NCI-H128 (cell line): ENCODE measurements at regions not wholly inside any gene's neighbourhood (a gene's known extent, or its start where the extent isn't known, plus 50 kb on each side); places are given as distances from the start of the nearest gene placed in this dataset.
"Not testable (repeated sequence)": the region's sequence is repeated elsewhere in the genome, so short reads cannot be mapped to it uniquely, and the experiment has no call there.

Experiments
- DNase-seq: peaks from one replicate; lab custom pipeline; 2025; ENCODE audit not compliant: unreplicated experiment; lab: John Stamatoyannopoulos, UW

DNA sequence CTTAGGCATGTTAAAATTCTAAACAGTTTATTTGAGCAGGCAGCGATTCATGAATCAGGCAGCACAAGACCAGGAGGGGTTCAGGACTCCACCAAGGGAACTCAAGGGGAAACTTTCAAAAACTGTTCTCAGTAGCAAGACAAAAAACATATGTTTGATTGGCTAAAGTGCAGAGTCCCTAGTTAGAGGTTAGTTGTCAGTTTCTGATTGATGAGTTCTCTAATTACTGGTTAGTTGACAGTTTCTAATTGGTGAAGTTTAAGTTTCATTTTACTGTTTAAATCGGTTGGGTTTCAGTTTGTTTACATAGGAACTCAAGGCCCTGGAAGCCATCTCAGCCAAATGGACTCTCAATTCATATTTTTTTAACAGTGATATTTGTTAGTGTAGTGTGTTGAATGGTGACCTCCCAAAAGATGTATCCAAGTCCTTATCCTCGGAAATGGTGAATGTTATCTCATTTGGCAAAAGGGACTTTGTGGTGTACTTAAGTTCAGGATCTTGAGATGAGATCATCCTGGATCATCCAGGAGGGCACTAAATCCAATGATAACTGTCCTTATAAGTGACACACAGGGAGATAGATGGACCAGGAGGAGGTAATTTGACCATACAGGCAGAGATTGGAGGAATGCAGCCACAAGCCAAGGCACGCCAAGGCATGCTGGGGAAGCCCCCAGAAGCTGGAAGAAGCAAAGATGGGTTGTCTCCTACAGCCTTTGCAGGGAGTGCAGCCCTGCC lies 219.2 kb upstream of the RAI14 start:
- DNase-seq = no peak

DNA sequence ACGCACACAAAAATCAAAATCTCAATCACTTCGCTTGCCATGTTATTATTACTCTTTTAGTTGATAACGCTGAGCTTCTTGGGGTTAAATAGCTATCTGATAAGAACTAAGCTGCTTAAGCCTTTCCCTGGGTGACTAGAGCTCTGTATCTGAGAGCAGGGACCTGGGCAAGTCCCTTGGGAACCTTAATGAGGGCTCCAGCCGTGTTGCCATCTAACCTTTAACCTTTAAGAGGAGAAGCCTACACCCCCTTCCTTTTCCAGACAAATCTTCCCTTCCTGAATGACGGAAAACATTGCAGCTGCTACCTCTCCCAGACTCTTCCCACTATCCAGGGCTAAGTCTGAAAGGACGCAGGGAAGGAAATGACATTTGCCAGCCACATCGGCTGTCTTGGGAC lies 216.5 kb upstream of the RAI14 start:
- DNase-seq = no peak

DNA sequence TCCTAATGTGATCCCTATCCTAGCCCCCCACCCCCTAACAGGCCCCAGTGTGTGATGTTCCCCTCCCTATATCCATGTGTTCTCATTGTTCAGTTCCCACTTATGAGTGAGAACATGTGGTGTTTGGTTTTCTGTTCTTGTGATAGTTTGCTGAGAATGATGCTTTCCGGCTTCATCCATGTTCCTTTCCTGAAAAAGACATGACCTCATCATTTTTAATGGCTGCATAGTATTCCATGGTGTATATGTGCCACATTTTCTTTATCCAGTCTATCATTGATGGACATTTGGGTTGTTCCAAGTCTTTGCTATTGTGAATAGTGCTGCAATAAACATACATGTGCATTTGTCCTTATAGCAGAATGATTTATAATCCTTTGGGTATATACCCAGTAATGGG lies 214.4 kb upstream of the RAI14 start:
- not testable (repeated sequence) for DNase-seq

DNA sequence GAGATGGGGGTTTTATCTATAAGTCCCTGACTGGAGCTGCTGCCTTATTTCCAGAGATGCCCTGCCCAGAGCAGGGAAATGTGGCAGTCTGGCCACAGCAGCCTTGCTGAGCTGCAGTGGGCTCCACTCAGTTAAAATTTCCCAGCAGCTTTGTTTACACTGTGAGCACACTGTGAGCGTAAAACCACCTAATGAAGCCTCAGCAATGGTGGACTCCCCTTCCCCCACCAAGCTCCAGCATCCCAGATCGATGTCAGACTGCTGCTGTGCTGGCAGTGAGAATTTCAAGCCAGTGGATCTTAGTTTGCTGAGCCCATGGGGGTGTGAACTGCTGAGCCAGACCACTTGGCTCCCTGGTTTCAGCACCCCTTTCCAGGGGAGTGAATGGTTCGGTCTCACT lies 208.7 kb upstream of the RAI14 start:
- no peak for DNase-seq

DNA sequence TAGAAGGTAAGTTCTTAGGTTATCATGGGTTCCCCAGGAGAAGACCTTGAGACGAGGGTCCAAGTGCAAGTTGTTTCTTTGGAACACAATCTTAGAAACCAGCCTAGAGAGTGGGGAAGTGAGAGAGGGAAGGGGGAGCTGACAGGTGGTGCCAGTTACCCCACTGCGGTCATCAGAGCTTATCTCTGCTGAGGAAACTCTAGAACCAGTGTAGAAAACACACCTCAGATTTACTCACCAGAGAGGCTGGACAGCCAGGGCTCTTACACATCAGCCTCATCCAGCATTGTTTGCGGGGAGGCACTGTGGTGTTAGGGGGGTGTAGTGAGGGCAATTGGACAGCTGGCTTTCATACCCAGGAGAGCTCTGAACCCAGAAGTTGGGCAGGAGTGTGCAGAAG lies 206.5 kb upstream of the RAI14 start:
- no peak for DNase-seq

DNA sequence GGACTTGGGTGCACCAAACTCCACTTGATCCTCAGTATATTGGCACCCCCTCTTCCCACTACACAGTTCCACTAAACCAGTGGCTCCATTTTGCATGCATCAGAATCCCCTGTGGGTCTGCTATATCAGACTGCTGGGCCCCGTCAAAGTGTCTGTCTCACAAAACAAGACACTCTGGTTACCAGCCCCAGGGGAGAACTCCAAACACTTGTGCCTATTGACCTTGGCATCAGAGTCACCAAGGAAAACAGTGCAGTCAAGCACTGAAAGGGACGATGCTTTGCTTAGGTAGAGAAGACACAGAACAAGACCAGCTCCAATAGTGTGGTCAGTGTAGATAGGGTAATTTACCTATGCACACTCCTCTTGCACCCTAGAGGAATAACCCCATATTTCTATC lies 205.8 kb upstream of the RAI14 start:
- DNase-seq = no peak

DNA sequence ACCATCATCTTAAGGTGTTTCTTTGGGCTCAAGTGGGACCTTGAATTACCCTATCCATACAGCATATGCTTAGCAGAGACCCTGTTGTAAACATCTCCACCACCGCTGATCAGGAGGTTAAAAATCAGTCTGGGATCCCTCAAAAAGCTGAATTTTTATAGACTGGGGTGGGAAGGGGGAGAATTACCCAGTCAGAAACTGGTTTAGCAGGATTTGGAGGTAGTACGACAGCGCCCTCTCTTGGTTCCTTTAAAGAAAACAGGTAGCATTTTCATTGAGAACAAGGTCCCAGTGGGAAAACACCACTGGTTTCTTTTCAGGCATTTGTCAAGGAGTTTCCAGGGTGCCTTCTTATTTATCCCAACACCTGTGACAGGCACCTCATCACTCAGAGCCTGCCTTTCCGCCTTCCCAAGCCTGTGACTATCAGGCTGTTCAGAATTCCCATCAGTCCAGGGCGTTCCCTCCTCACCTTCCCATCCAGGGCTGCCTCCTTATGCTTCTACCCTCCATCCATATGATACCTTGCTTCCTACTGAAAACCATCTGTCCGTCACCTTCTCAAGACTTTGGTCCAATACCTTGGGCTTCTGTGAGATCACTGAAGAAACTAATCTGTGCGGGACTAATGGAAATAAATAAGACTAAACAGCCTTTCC lies 203.8 kb upstream of the RAI14 start:
- no peak for DNase-seq

DNA sequence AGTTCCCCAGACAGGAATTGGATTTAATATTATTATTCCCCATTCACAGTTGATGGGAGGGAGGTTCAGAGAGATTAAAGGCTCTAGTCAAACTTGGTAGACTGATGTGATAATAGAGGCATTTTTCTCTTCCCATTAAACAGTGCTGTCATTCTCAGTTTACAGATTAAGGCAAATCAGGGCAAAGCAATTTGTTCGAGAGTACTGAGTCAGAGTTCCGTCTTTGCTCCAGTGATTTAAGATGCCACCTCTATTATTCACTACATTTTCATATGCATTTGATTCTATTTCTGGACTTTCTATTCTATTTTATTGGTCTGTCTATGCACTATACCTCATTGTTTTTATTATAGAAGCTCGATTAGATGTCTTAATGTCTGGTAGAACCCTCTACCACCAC lies 201.0 kb upstream of the RAI14 start:
- DNase-seq = no peak

DNA sequence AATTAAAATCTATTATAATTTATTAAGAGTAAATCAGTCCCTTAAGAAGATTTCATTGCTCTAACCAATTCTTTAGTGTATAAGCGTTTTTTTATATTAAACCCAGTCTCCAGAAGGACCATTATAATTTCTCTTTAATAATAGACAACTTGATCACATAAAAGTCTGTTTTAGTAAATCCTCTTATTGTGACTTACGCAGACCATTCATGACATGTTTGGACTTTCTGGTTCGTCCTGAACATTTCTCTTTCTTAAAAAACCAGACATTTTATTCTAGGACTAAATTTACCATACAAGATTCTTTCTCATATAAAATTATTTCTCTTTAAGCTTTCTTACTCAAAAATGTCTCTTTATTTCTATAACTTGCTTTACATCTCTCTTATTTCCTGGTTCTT lies 196.2 kb upstream of the RAI14 start:
- DNase-seq = no peak

DNA sequence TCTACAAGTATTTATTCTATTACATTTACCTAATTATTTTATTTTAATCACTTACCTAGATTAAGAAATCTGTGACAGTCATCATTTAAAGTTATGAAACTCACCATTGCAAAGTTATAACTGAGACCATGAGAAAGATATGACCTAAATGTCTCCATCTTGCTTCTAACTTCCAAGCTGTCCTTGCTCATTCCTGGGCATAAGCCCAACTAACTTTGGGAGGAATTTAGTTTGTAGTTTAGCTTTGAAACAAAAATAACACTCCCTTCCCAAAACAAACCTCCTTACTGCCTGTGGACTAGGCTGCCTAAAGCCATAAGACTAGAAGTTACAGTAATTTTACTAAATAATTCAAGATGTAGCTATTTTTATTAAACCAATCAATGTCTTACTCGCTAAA lies 195.6 kb upstream of the RAI14 start:
- DNase-seq = no peak

DNA sequence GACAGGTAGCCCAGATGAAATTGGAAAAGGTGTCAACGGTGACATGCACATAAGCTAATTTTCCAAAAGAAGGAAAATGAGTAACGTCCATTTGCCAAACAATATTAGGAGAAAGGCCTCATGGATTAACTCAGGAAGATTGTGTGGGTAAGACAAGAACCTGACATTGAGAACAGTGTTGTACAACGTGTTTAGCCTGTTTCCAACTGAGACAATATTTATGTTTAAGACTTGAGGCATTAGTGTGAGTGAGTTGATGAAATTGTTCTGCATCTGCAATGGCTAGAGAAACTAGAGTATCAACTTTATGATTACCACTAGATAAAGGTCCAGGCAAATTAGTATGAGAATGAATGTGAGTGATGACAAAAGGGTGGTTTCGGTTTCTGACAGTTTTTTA lies 191.3 kb upstream of the RAI14 start:
- DNase-seq = no peak

DNA sequence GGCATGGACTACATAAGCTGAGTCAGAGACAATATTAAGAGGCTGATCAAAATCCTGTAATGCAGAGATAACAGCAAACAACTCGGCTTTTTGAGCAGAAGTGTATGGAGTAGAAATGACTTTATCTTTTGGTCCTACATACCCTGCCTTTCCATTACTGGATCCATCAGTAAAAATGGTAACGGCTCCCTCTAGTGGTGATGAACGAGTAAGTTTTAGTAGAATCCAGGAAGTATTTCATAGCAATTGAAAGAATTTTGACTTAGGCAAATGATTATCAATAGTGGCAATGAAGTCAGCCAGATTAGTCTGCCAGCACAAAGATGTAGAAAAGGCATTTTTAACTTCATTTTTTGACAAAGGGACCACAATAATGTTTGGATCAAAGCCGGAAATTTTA lies 190.8 kb upstream of the RAI14 start:
- peak; percentile 61 for DNase-seq

DNA sequence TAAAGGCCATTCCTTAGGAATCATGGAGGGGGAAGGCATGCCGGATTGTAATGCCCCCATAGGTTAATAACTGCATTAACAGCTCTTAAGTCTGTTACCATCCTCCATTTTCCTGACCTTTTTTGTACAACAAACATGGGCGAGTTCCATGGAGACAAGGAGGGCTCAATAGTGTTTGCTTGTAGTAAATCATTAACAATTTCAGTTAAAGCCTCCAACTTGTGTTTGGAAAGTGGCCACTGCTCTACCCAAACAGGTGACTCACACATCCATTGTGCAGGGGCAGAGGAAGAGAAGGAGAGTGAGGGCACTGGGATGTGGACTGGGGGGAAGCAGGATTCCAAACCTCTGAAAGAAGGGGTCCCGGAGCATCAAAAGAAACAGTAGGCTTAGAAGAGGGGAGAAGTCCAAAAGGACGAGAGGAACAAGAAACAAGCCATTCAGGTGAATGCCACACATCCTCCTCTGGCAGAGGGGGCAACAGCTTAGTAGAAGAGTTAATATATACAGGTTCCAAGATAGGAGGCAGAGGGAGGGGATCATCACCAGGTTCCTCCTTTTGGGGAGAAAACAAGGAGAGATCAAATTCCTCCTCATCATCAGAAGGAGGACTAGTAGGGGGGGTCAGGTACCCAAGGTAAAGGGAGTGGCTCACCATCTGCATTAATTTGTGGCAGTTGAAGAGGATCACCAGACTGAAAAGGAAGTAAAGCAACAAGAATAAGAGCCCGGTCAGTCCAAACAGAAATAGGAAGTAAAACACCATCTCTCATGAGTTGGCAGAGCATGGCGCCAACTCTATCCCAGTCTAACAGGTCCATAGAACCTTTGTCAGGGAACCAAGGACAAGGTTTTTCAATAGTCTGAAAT lies 189.4 kb upstream of the RAI14 start:
- DNase-seq = not testable (repeated sequence)

DNA sequence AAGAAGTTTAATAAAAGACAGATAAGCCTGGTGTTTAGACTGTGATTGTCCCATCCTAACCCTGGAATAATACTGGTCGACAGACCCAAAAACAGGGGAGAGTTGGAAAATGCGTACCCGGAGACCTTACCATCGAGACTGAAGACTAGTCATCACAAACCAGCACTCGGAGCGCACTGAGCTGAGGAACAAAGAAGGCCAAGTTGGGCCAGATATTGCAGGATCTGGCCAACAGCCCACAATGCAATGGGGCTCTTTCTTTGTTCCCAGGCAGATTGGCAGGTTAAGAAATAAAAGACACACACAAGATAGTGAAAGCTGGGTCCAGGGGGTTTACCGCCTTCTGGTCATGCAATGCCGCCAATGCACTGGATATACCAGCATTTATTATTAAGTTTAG lies 188.7 kb upstream of the RAI14 start:
- DNase-seq = no peak

DNA sequence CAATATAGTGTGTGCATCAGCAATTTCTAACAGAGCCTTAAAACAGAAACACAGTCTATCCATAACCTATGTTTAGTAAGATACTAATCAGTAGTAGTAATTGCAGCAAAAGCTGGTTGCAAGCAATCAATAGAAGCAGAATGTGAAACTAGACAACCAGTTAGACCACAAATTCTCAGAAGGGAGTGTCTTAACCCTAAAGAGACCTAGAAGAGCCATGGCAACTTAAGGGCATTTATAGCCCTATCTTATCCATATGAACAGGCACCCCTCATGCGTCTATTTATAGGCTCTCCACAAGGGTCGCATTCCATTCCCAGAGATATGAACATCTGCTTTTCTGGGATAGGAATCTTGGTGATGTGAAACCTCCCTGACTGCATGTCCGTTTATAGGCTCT lies 188.1 kb upstream of the RAI14 start:
- DNase-seq = not testable (repeated sequence)

DNA sequence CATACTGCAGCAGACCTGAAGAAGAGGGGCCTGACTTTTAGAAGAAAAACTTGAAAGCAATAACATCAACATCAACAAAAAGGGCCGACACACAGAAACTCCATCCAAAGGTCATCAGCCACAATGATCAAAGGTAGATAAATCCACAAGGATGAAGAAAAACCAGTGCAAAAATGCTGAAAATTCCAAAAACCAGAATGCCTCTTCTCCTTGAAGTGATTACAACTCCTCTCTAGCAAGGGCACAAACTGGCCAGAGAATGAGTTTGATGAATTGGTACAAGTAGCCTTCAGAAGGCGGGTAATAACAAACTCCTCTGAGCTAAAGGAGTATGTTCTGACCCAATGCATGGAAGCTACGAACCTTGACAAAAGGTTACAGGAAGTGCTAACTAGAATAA lies 186.2 kb upstream of the RAI14 start:
- no peak for DNase-seq

DNA sequence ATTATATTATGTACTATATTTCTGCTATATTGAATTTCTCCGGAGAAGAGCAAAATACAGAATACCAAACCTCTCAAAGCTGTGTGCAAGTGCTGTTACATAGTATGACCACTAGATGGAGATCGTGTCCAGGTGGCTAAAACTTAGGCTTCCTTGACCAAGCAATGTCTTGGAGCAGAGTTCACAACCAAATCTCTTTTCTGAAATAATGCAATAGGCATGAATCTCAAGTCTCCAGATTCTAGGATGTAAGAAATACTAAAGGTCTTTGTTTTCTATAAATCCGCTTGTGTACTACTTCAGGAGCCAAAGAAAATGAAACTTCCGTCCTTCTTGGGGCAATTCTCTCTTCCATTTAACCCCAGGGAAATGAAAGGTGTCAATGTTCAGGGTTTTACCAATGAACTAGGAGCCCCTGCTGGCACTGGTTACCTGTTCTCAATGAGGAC lies 181.5 kb upstream of the RAI14 start:
- peak; percentile 27 for DNase-seq

DNA sequence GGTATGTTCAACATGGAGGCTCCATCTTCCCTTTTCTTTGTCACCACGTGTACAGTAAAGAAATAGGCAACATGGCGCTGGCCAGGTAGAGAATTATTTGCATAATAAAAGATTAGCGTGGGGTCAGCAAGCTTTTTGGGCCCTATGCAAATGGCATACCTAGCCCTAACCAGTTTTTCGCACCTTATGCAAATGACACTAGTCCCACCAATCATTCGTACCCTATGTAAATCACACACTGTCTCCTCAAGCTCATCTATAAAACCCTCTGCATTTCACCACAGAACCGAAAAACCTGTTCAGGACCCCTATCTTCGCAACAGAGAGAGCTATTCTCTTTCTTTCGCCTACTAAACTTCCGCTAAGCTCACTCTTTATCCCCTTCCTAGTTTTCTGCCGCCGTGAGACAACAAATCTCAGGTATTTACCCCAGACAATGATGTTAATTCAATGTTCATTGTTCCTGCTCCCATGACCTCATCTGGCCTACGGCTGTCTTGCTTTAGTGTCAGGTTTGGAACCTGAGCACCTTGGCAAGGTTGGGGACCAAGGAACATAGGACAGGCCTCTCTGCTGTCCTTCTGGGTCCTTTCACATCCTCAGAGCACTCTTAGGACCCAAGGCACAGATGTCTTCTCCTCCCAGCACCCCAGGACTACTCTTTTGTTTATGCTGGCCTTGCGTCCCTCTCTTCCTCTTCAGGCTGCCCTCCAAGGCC lies 180.7 kb upstream of the RAI14 start:
- DNase-seq = no peak

DNA sequence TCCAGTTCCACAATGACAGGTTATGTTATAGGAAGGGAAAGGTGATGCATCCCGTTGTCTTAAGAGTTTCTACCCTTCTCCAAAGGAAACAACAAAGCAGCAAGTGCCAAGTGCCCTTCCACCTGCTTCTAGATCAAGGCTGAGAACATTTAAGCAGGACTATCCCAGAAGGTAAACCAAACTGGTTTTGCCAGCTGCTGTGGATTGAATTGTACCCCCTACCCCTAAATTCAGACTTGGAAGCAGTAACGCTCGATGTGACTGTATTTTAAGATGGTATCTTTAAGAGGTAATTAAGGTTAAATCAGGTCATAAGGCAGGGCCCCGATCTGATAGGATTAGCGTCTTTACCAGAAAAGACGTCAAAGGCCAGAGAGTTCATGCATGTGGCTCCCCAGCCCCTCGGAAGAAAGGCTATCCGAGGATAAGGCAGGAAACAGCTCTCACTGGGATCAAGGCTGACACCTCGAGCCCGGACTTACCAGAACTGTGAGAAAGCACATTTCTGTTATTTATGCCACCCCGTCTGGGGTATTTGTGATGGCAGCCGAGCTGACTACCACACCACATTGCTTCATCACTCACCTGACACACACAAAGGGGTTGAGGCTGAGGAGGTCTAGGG lies 179.1 kb upstream of the RAI14 start:
- no peak for DNase-seq

DNA sequence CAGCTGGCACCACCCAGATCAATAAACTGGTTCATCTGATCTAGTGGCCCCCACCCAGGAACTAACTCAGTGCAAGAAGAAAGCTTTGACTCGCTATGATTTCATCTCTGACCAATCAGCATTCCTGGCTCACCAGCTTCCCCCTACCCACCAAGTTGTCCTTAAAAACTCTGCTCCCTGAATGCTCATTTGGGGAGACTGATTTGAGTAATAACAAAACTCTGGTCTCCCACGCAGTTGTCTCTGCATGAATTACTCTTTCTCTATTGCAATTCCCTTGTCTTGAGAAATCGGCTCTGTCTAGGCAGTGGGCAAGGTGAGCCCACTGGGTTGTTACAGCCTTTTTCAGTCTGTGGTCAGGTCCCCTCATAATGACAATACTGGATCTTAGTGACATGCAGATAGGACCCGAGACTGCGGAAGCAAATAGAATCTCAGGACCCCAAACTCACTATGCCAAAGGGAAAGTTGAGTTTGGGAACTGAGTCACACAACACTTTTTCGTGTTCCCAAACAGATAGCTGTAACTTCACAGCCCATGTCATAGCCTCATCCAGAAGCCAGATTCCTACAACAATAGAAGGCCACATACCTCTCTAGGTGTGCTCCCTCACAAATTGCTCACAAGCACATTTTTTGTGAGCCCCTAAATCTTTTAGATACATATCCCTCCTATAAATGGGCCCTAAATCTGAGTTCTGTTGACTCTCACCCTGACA lies 175.2 kb upstream of the RAI14 start:
- no peak for DNase-seq
